HG02840 (cell line): ENCODE measurements at regions not wholly inside any gene's neighbourhood (a gene's known extent, or its start where the extent isn't known, plus 50 kb on each side); places are given as distances from the start of the nearest gene placed in this dataset.
"Not testable (repeated sequence)": the region's sequence is repeated elsewhere in the genome, so short reads cannot be mapped to it uniquely, and the experiment has no call there.

Source experiments
- ATAC-seq: cut with Tn5 transposase; IDR thresholded peaks from one replicate; pipeline ENCODE4 v1.9.1; 2021; ENCODE audit warnings: mild to moderate bottlenecking, moderate library complexity, moderate number of reproducible peaks; ENCODE audit not compliant: unreplicated experiment, low FRiP score

DNA sequence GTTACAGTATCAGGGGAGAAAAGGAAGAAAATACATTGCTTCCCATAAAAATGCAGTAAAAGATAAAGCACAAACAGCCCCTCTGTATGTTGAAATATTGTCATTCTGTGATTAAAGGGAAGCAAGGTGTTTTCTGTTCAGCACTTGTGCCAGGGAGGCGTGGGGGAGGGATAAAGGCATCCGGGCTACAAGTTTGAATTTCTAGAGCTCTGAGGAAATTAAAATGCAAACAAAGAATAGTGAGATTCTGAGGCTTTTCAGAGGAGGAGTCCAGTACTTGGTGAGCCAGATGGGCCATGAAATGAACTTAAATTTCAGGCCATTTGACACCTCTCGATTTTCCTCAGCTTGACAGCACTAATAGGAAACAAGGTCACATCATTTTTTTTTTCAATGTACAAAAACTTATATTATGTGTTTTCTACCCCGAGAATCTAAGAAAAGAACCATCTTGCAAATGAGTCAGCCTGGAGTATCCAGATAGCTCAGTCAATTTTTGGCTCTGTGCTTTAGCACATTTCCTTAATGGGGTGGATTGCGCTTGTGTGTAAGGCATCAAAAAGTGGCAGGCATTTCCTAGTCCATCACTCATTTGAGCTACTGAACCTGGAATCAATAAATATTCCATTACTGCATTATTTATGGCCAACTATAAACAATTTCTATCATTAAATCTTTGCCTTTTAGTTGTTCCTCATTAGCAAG, 640.8 kb upstream of the TBL1XR1 start:
- no peak for ATAC-seq

- ATAC-seq, result no peak
These were observed 641.6 kb upstream of the TBL1XR1 start for GRCh38 chr3:177838766-177839350.

GRCh38 chr3:177842302-177842701, 645.0 kb upstream of the TBL1XR1 start:
- ATAC-seq, result no peak

DNA sequence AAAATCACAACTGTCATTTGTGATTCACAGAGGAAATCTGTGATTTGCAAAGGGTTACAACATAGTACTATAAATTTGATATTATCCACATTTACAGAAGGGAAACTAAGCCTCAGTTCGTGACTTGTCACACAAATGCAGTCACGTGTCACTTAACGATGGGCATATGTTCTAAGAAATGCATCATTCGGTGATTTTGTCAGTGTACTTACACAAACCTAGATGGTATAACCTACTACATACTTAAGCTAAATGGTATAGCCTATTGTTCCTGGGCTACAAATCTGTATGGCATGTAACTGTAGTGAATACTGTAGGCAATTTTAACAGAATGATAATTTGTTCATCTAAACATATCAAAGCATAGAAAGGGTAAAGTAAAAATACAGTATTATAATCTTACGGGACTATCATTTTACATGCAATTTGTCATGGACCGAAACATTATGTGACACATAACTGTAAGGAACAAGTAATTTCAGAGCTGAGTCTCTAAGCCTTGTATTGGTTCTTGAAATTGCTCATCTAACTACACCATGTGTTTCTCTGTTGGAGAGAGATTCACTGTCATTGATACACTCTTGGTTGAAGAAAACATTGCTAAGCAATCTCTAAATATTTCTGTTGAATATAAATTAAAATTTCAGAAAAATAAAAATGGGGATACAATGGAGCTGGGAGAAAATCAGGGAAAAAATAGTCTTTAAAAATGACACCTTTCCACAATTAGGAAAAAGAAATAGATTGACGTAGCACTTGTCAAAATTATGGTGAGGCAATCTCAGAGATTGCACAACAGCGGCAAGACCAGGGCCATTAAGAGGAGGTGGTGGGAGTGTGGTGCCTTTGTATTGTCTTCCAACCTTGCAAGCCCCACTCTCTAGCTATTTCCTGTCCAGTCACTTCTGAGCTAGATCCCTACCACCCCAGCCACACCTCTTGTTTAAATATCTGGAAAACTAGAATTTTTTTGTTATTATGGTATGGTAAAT, 645.8 kb upstream of the TBL1XR1 start:
- ATAC-seq, result no peak

- ATAC-seq, result no peak
These were observed 654.9 kb upstream of the TBL1XR1 start for GRCh38 chr3:177852001-177852807.

GRCh38 chr3:177855021-177855420, 657.7 kb upstream of the TBL1XR1 start:
- no peak for ATAC-seq

DNA sequence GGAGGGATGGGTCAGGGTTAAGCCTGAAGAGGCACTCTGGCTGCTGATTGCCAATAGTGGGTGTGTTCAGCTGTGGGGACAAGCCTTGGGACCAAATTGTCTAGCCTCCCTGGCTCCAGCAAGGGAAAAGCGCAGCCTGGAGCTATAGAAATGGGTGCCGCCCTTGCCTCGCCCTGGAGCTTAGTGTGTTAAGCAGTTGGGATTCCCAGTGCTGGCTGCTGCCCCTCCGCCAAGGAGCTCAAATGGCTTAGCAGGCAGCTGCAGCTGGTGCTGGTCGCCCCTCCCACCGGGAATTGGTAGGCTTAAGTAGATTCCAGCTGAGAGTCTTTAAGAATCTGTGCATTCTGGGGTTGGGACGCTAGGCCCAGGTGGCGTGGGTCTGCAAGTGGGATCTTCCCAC, 662.9 kb upstream of the TBL1XR1 start:
- no peak for ATAC-seq

- ATAC-seq, result no peak
These were observed 665.7 kb upstream of the TBL1XR1 start for GRCh38 chr3:177862962-177863491.

GRCh38 chr3:177871267-177871666, 665.0 kb upstream of the KCNMB2 start:
- not testable (repeated sequence) for ATAC-seq

- ATAC-seq, result no peak
These were observed 658.0 kb upstream of the KCNMB2 start for GRCh38 chr3:177878192-177878591.

GRCh38 chr3:177878957-177879356, 657.3 kb upstream of the KCNMB2 start:
- ATAC-seq, result no peak

DNA sequence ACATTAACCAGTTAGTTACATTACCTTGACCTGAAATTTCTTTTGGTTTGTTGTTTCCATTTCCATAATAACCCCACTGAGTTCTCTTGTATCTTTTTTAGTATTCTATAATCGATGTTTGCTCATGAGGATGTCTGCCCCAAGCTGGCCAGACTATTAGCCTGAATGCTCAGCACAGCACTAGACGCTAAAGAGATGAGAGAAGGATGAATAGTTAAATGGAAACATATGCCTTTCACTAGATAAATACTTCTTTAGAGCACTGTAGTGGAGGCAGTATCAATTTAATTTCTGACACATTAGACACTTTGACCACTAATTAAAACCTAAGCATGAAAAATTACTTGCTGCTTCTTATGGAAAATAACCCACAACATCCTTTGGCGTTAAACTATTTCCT, 654.9 kb upstream of the KCNMB2 start:
- no peak for ATAC-seq

DNA sequence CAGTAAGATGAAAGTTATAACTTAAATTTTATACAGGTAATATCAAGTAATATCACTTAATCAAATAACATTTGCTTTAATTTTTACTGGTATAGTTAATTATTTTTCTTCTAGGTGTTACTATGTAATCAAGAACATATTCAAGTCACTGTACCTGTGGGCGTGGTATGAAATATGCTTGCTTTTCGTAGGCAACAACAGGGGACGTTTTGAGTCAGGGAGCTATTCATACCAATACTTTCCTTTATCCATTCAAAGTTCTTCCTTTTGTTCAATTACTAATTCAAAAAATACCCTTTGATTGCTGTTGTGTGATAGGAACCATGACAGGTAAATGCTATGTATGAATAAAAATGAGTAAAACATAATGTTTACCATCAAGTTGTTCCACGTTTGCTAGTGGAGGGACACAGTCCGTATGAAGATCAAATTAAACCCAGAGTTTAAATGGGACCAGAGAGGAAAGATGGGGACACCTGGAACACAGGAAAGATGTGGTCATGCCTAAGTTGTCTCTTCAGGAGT, 654.0 kb upstream of the KCNMB2 start:
- ATAC-seq, result no peak

DNA sequence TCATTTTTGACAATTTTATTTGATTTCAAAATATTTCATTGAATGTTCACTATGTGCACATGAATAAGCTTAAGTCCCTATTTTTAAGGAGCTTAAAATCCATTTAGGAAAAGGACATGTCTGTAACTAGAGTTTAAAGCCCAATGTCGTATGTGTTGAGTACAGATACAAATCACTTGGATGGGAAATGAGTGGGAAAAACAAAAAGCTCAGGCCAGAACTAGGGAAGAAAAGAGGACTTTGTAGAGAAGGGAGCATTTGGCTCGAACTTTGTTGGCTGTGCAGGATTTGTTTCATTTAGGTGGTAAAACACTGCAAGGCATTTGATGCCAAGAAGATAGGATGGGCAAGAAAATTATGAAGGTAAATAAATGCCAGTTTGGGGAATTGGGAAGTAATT, 653.1 kb upstream of the KCNMB2 start:
- ATAC-seq, result no peak

DNA sequence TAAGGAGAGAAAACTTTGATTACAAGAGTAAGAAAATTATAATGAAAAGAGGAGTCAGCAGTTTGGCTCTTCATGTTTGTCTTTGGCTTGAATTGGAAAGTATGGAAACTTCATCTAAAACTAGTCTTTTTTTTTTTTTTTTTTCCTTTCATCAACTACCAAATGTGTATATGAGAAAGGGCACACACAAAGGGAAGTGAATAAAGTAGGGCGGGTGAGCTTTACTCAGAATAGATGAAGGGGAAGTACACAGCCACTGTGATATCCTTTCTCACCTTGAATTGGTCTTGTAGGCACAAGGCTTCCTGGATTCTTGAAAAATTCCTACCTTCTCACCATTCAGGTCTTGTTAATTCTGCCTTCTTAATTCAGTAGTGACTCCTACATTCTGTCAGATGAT, 652.3 kb upstream of the KCNMB2 start:
- no peak for ATAC-seq

- no peak for ATAC-seq
These were observed 651.2 kb upstream of the KCNMB2 start for GRCh38 chr3:177885063-177885462.

GRCh38 chr3:177886501-177886900, 649.7 kb upstream of the KCNMB2 start:
- no peak for ATAC-seq

- ATAC-seq, result no peak
These were observed 648.8 kb upstream of the KCNMB2 start for GRCh38 chr3:177887475-177887874.

DNA sequence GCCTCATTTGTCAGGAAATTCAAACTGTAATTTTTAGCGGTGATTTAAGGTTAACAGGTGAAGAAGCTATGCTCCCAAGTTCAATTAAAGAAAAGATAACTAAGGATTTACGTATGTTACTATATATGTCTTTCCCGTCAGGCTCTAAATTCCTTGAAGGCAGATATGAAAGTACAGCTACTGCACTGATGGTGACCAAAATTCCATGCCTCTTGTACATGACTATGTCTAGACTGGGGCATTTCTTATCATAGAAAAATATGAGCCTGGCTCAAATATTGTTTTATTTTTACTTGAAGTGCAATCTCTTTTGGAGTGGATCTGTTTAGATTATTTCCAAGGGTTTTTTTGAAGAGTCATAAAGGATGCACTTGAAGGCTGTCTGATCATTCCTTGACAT, 647.1 kb upstream of the KCNMB2 start:
- no peak for ATAC-seq
